T1000 (cell line): ENCODE measurements at regions not wholly inside any gene's neighbourhood (a gene's known extent, or its start where the extent isn't known, plus 50 kb on each side); places are given as distances from the start of the nearest gene placed in this dataset.
"Not testable (repeated sequence)": the region's sequence is repeated elsewhere in the genome, so short reads cannot be mapped to it uniquely, and the experiment has no call there.

Experiments
- DNase-seq: peaks from one replicate; lab custom pipeline; 2025; ENCODE audit warnings: mixed read lengths; lab: John Stamatoyannopoulos, UW

DNA sequence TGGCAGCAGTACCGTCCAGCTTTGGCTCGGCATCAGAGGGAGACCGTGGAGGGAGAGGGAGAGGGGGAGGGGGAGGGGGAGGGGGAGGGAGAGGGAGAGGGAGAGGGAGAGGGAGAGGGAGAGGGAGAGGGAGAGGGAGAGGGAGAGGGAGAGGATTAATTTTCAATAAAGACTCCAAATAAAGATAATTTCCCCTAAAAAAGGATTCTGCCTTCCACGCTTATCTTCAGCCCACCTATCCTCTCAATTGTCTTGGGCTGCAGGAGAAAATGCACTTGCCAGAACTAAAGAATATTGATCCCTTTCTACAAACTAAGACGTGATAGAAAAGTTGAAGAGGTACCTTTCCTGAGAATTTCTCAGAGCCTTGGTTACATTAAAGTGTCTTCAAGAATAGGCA is 206.9 kb upstream of the CBLB start:
- DNase-seq = not testable (repeated sequence)

GRCh38 chr3:106078635-106079034 is 209.8 kb upstream of the CBLB start:
- DNase-seq = no peak

DNA sequence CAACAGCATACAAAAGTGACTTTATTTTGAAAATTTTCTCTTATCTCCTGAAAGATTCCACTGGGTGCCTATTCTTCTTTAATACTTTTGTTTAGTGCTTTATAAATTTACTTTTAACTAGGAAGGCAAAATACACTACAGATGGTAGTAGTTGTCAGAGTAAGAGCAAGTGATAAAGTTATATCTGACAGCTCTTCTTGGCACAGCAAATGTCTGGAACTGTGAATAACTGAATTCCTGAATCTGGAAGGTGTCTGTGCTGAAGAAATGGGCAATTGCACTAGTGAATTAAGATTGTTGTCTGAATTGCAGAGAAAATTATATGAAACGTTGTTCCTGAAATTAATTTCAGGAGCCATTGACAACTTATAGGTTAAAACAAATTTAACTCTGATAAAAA is 213.8 kb upstream of the CBLB start:
- DNase-seq = no peak

GRCh38 chr3:106083207-106083606 is 214.4 kb upstream of the CBLB start:
- DNase-seq = no peak

DNA sequence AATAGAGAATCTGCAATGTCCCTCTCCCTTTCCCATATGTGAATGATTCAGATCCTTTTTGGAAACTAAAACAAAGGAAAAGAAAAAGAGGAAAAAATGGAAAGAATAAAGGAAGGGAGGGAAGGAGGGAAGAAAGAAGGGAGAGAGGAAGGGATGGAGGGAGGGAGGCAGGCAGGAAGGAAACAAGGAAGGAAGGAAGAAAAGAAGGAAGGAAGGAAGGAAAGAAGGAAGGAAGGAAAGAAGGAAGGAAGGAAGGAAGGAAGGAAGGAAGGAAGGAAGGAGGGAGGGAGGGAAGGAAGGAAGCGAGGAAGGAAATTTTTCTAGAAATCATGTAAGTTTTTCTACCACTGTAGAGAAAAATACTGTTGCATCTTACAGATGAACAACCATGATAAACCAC is 215.0 kb upstream of the CBLB start:
- DNase-seq = no peak

DNA sequence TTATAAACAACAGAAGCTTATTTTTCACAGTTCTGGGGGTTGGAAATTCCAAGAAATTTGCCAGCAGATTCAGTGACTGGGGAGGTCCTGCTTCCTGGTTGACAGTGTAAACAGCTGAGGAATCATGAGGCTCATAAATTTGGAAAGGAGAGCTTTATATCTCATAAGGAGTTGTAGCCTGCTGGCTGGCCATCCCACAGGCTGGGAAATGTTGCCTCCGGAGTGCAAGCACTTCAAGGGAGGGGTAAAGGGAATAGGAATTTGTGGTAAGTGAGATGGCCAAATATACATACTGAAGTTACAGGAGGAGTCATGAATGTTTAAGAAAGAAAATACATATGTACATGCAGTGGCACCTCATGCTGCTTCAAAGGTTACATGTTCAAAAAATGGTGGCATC is 217.2 kb upstream of the CBLB start:
- DNase-seq = no peak

DNA sequence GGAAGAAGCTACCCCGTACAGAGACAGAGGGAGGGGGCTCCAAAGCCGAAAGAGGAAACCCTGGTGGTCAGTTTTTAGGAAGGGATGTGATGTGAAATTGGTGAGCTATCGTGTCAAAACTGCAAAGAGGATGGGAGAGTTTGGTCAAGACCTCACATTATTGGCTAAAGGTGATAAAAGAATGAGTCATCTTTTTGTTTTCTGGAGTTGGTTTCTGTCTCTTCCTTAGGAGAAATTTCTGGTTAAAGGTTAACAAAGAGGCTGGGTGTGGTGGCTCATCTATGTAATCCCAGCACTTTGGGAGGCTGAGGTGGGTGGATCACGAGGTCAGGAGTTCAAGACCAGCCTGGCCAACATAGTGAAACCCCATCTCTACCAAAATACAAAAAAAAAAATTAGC is 217.8 kb upstream of the CBLB start:
- no peak for DNase-seq

DNA sequence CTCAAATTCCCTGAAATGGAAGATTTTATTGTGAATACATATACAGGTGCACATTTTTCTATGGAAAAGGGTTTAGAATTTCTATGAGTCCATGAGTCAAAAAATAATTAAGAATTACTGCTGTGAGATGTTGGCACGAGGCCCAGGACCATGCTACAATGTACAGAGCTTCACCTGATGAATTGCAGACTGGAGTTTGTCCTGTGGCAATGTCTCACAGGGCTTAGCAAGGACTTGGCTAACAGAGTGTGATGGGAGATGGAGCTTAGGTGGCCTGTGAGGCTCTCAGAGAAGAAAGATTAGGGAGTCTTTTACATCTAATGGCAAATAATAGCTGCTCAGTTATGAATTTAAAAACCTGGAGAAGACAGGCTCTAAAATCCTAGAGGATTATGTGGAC is 219.5 kb upstream of the CBLB start:
- no peak for DNase-seq

- DNase-seq = no peak
Observed at GRCh38 chr3:106088899-106089298, 220.1 kb upstream of the CBLB start.

- no peak for DNase-seq
Observed at GRCh38 chr3:106089806-106090205, 221.0 kb upstream of the CBLB start.

DNA sequence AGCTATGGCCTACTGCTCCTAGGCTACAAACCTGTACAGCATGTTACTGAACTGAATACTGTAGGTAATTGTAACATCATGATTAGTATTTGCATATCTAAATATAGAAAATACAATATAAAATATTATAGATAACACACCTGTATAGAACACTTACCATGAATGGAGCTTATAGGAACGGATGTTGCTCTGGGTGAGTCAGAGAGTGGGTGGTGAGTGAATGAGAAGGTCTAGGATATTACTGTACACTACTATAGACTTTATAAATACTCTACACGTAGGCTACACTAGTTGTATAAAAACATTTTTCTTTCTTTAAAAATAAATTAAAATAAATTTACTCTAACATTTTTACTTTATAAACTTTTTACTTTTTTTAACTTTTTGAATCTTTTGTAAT is 224.0 kb upstream of the CBLB start:
- DNase-seq = no peak

DNA sequence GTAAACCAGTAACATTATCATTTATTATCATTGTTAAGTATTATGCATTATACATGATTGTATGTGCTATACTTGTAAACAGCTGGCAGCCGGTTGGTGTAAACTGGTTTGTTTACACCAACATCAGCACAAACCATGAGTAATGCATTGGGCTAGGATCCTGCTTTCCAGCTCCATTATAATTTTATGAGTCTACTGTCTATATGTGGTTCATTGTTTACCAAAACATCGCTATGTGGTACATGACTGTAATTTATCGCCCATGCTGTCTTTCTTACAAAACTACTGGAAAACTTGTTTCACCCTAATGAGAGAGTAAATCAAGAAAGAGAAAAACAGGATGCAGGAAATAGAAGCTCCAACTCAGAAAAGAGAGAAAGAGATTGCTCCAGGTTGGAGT is 224.8 kb upstream of the CBLB start:
- DNase-seq = no peak

GRCh38 chr3:106097817-106098435 is 229.1 kb upstream of the CBLB start:
- no peak for DNase-seq

DNA sequence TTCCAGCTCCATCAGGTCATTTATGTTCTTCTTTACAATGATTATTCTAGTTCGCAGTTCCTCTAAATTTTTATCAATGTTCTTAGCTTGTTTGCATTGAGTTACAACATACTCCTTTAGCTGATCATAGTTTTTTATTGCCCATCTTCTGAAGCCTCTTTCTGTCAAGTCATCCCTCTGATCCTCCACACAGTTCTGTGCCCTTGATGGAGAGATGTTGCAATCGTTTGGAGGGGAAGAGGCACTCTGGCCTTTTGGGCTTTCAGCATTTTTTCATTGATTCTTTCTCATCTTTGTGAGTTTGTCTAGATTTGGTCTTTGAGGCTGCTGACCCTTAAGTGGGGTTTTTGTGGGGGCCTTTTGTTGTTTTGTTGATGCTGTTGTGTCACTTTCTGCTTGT is 234.6 kb upstream of the CBLB start:
- no peak for DNase-seq

GRCh38 chr3:106104078-106104477 is 235.3 kb upstream of the CBLB start:
- no peak for DNase-seq

DNA sequence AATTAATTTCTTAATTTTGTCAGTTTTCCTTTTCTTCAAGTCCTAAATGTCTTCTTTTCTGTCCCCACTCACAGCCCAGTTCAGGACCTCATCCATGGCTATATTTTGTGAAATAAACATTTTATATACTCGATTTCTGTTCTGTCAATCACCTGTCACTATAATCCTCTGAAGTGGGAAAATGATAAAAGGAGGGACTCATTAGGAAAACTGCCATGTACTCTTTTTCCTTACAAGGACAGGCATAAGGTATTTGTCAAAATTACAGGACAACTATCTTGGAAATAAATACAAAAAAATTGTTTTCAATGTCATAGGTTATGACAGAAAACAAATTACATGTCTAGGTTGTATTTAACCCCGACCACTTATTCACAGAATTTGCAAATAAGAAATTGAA is 240.1 kb upstream of the CBLB start:
- no peak for DNase-seq

- not testable (repeated sequence) for DNase-seq
Observed at GRCh38 chr3:106112561-106112960, 243.7 kb upstream of the CBLB start.

- no peak for DNase-seq
Observed at GRCh38 chr3:106113747-106114146, 244.9 kb upstream of the CBLB start.

DNA sequence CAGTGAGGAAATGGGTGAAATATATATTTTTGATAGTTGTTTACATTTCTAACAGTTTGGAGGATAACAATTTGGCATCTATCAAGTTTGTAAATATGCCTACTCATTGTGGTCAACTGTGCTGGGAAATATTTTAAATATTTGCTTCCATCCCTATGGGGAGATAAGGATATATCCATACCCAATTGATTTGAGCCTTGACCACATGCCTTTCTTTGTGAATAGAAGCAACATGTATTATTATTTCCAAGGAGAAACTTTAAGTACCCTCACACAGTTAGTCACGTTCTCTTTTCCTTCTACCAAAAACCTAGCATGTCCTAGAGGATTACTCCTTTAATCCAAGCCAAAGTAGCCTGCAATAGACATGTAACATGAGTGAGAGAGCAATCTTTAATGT is 245.4 kb upstream of the CBLB start:
- DNase-seq = no peak

DNA sequence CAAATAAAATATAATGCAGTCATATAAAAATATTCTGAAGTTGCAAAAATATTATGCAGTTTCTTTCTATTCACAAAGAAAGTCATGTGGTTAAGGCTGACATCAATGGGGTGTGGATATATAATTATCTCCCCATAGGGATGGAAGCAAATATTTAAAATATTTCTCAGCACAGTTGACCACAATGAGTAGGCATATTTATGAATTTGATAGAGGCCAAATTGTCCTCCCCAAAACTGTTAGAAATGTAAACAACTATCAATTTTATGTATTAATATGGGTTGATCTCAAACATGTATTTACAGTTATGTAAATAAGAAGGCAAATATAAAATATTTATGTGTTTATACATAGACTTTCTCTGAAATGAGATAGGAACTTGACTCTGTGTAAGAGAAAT is 246.0 kb upstream of the CBLB start:
- DNase-seq = no peak

- DNase-seq = no peak
Observed at GRCh38 chr3:106115557-106115956, 246.7 kb upstream of the CBLB start.

DNA sequence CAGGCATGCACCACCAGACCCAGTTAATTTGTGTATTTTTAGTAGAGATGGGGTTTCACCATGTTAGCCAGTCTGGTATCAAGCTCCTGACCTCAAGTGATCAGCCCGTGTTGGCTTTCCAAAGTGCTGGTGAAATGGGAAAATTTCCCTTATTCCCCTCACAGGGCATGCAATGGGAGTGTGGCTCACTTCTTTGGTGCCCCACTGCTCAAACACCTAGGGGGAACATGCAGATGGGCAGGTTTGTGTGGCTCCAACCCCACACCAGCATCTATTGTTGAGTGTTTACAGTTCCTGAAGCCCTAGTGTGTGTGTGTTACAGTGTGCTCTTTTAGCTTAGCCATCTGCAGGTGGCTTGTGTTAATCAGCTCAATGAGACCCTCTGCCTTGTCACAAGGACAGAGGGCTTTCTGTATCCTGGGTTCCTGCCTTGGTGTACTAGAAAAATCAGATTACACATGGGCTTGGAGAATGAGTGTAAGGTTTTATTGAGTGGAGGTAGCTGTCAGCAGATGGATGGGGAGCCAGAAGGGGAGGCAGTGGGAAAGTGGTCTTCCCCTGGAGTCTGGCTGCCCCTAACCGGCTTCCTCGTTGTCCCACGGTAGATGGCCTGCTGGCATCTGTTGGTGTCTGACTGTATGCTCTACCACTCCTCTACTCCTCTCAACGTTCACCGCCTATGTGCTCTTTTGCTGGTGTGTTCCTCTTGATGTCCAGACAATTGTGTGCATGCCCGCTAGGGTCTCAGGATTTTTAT is 248.1 kb upstream of the CBLB start:
- DNase-seq = no peak

DNA sequence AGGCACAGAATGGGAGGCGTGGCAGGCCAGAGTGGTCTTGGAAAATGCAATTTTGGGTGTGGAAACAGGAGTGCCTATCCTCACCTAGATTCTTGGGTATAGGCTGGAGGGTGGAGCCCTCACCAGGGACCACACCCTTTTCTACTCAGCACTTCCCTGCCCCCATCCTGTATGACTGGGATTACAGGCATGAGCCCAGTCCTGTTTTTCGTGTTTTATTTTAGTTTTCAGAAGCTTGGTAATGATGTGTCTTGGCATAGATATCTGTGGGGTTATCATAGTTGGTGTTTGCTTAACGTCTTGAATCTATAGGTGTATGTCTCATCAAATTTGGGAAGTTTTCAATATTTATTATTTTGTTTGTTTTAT is 248.7 kb upstream of the CBLB start:
- no peak for DNase-seq

- DNase-seq = no peak
Observed at GRCh38 chr3:106119614-106120082, 250.8 kb upstream of the CBLB start.
